ENCODE measurements at regions not wholly inside any gene's neighbourhood (a gene's known extent, or its start where the extent isn't known, plus 50 kb on each side); places are given as distances from the start of the nearest gene placed in this dataset.

- TF ChIP-seq NR2C2 (CRISPR knock-in tag; IDR thresholded peaks at IDR 0.05) (no peak), ATF3 (CRISPR knock-in tag; conservative IDR thresholded peaks at IDR 0.05) (no peak)
These were observed 379.8 kb downstream of the VPS13C start for GRCh38 chr15:61680260-61681037.

Data from WTC11 (cell line).